AML-193 (cell line): ENCODE measurements at regions not wholly inside any gene's neighbourhood (a gene's known extent, or its start where the extent isn't known, plus 50 kb on each side); places are given as distances from the start of the nearest gene placed in this dataset.
"Not testable (repeated sequence)": the region's sequence is repeated elsewhere in the genome, so short reads cannot be mapped to it uniquely, and the experiment has no call there.

Experiments
- DNase-seq, 2 experiments: peaks; one replicate each; lab custom pipeline; 2025; lab: John Stamatoyannopoulos, UW

DNA sequence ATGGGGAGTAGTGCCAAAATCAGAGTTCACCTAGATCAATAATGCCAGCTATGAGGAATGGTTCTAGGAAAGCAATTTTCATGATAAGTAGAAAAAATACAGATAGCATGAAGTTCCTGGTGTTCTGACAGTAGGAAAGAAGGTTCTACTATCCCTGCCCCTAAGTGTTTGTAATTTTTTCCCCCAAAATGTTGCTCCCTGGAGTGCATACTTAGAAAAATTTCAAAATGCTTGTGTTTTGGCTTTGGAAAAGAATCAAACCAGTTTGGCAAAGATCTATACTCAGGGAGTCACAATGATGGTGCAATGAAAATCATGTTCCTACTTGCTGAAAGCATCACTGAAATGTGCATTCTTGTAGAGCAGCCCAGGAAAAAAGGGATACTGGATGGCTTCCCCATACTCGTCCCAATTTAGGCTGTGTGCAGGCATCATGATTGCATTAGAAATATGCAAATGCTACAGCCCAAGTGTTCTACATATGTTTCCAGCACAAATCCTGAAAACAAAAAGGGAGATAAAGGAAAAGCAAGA is 74.7 kb downstream of the LPAR4 start:
- no peak for DNase-seq

DNA sequence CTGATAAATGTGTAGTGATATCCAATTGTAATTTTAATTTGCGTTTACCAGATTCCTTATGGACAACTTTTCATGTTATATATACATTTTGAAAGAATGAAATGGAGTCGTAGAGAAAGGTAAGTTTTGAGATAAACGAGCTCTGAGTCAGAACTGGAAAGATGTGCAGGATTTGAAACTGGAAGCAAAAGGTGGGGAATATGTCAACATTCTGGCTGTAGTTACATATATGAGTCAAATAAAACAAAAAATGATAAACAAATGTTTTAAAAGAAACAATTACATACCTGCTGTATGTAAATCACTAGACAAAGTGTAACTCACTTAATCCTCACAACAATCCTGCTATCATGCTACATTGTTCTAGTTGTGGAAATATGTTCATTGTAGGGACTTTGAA is 84.0 kb downstream of the LPAR4 start:
- no peak for DNase-seq

DNA sequence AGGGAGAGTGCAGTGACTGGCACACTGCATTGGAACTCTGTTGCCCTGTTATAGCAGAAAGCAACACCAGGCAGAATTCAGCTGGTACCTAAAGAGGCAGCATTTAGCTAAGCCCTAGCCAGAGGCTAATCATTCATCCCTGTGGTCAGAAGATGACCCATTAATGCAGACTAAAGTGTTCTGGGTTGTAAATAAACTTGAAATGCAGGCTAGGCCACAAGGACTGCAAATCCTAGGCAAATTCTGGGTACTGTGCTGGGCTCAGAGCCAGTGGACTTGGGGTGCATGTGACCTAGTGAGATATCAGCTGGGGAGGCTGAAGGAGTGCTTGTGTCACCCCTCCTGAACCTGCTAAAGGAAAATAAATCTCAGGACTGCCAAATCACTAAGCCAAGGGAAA is 91.2 kb downstream of the LPAR4 start:
- no peak for DNase-seq

DNA sequence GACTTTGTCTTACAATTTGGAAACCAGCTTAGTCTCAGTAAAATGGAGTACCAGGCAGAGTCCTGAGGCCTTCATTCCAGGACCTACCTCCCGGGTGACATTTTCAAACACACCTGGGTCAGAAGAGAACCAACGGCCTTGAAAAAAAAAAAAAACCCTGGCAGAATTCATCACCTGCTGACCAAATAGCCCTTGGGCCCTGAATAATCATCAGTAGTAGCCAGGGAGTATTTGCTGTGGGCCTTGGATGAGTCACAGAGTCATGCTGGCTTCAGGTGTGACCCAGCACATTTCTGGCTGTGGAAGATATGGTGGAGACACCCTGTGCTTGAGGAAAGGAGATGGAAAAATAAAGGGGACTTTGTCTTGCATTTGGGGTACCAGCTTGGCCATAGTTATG is 92.2 kb downstream of the LPAR4 start:
- DNase-seq: no peak

DNA sequence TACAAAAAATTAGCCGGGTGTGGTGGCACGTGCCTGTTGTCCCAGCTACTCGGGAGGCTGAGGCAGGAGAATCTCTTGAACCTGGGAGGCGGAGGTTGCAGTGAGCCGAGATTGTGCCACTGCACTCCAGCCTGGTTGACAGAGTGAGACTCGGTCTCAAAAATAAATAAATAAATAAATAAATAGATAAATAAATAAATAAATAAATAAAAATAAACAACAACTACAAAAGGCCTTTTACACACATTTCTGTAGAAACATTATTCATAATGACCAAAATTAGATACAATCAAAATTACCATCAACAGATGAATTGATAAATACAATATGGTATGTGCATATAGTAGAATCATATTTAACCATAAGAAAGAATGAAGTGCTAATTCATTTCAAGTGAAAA is 96.7 kb downstream of the LPAR4 start:
- DNase-seq: not testable (repeated sequence)

DNA sequence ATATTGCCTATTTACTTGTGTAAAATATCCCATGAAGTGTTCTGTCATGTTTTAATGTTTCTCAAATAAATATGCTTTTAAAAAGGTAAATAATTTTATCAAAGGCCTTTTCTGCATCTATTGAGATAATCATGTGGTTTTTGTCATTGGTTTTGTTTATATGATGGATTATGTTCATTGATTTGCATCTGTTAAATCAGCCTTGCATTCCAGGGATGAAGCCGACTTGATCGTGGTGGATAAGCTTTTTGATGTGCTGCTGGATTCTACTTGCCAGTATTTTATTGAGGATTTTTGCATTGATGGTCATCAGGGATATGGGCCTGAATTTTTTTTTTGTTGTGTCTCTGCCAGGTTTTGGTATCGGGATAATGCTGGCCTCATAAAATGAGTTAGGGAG is 63.9 kb upstream of the P2RY10 start:
- not testable (repeated sequence) for DNase-seq

DNA sequence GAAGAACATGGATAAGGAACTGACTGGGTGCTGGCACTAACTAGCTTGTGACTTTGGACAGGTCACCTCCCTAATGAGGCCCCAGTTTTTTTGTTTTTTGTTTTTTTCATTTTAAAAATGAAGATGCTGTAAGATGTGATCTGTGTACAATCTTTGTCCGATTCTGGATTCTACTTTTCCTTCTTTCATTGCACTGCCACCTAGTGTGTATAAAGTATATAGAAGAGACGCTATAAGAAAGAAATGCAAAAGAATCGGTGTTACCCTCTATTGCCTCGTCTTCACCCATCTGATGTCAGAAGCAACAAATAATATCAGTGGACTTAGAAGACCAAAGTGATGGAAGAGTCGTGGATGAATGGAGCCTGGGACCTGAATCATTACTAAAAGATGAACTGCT is 58.6 kb upstream of the P2RY10 start:
- DNase-seq: peak; percentile 7 to 34
